Left ventricle myocardium inferior (tissue), 1 donor: ENCODE measurements at regions not wholly inside any gene's neighbourhood (a gene's known extent, or its start where the extent isn't known, plus 50 kb on each side); places are given as distances from the start of the nearest gene placed in this dataset.

Experiments used
- DNase-seq: peaks from one replicate; pipeline ENCODE4 v3.0.0-alpha.2; 2020
- H3K27ac ChIP-seq: fragments of 200-600 bp; replicated peaks from 2 replicates; pipeline ENCODE4 v1.8.0; 2021
- H3K27me3 ChIP-seq: fragments of 200-600 bp; 2 replicates; pipeline ENCODE4 v1.8.0; 2021; ENCODE audit warnings: low read depth
- H3K36me3 ChIP-seq: fragments of 200-600 bp; 2 replicates; pipeline ENCODE4 v1.8.0; 2021
- H3K4me1 ChIP-seq: fragments of 200-600 bp; 2 replicates; pipeline ENCODE4 v1.8.0; 2021
- H3K4me3 ChIP-seq: fragments of 200-600 bp; 2 replicates; pipeline ENCODE4 v1.8.0; 2021; ENCODE audit warnings: mild to moderate bottlenecking, moderate library complexity
- H3K9me3 ChIP-seq: fragments of 200-600 bp; replicated peaks from 2 replicates; pipeline ENCODE4 v1.8.0; 2021
- intact Hi-C: fragments of 100-400 bp; cut with micrococcal nuclease; formaldehyde crosslinking; loops from one replicate; pipeline ENCODE4 v1.11.0; 2022
- TF ChIP-seq, protein P1 (sequence below): fragments of 200-600 bp; IDR thresholded peaks from 2 replicates; pipeline ENCODE4 v1.8.0; 2021; ENCODE audit warnings: antibody characterized with exemption, mild to moderate bottlenecking, borderline replicate concordance
- donor health status: DM: no; HTN: yes; CAD: no; lungs with severe emphysema.

DNA sequence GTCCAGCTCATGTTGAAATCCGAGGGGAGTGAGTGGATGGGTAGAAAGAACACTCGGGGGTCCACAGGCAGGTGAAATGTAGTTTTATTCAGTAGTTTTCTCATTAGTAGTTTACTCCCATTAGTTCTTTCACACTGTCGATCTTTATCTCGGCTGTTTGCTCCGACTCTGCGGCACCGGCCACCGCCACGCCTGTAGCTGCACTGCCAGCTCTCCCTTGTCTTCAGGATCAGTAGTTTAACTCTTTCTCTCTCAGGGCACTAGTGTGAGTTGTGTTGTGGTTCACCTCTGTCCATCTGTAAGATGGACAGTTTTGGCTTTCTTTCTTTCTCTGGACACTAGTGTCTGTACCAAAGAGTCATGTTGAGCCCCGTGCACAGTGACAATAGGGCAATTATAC lies 195.7 kb downstream of the LMBRD1 start:
- H3K4me3 ChIP-seq = no peak overlapping the region
- TF ChIP-seq, protein P1, sequence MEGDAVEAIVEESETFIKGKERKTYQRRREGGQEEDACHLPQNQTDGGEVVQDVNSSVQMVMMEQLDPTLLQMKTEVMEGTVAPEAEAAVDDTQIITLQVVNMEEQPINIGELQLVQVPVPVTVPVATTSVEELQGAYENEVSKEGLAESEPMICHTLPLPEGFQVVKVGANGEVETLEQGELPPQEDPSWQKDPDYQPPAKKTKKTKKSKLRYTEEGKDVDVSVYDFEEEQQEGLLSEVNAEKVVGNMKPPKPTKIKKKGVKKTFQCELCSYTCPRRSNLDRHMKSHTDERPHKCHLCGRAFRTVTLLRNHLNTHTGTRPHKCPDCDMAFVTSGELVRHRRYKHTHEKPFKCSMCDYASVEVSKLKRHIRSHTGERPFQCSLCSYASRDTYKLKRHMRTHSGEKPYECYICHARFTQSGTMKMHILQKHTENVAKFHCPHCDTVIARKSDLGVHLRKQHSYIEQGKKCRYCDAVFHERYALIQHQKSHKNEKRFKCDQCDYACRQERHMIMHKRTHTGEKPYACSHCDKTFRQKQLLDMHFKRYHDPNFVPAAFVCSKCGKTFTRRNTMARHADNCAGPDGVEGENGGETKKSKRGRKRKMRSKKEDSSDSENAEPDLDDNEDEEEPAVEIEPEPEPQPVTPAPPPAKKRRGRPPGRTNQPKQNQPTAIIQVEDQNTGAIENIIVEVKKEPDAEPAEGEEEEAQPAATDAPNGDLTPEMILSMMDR = no peak
- H3K9me3 ChIP-seq = no peaks in the 10 kb centered on the region
- DNase-seq = no peak
- no peaks in the 10 kb centered on the region for H3K36me3 ChIP-seq
- intact Hi-C loops = no loop called here
- no peaks in the 10 kb centered on the region for H3K27me3 ChIP-seq
- H3K4me1 ChIP-seq = no peaks in the 10 kb centered on the region
- no peak overlapping the region for H3K27ac ChIP-seq

DNA sequence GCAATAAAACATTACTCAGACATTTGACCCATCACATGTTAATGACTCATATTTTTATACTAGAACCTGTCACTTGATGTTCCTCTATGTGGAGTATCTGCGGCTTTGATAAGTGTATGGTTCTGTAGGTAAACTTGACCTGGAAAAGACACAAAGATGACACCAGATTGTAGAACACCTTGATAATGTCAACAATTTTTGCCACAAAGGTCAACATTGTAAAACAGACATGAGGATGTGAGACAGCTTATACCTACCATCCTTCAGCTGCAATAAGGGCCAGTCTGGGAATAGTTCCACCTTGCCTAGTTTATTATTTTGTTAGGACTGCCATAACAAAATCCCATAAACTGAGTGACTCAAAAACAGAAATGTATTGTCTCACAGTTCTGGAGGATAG lies 202.4 kb downstream of the LMBRD1 start:
- Histone ChIP-seq H3K9me3 (no peaks in the 10 kb centered on the region), H3K27me3 (no peaks in the 10 kb centered on the region), H3K4me3 (no peak overlapping the region), H3K36me3 (no peaks in the 10 kb centered on the region), H3K4me1 (no peaks in the 10 kb centered on the region), H3K27ac (no peak overlapping the region)
- intact Hi-C loops = no loop called here
- TF ChIP-seq, protein P1 = no peak
- no peak for DNase-seq

DNA sequence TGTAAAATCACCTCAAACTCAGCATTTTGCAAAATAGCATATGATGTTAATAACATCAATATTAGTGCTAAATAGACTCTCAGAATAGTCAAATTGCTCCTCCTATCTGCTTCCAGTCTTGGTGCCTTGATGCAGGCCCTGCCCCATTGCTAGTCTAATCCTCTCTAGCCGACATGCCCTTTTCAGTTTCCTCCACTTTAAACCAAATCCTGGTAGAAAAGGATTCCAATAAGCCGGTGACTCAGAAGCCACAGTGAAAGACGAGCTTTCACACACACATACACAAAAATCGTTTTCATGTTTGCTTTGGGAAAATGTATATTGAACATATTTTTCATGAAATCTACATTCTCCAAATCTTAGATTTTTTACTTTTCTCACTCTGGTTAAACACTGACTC lies 203.1 kb downstream of the LMBRD1 start:
- intact Hi-C loops = no loop called here
- Histone ChIP-seq H3K4me1 (no peaks in the 10 kb centered on the region), H3K36me3 (no peaks in the 10 kb centered on the region), H3K4me3 (no peak overlapping the region), H3K9me3 (no peaks in the 10 kb centered on the region), H3K27me3 (no peaks in the 10 kb centered on the region), H3K27ac (no peak overlapping the region)
- TF ChIP-seq, protein P1 = no peak
- DNase-seq = no peak

DNA sequence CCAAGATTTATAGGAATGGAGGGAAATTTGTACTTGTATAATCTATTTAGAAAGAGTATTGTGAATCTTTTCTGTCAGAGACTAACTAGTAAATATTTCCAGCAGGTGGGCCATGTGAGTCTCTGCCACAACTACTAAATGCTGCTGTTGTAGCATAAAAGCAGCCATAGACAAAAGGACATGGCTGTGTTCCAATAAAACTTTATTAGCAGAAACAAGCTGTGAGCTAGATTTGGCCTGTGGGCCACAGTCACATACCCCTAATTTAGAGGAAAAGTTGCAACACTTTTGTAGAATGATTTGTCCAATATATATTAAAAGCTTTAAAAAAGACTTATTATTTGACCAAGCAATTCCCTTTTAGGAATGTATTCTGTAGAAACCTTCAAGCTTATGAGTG lies 207.2 kb downstream of the LMBRD1 start:
- intact Hi-C loops = no loop called here
- H3K27me3 ChIP-seq = no peaks in the 10 kb centered on the region
- H3K4me3 ChIP-seq = no peak overlapping the region
- peaks cover 10% of the 10 kb centered on the region for H3K4me1 ChIP-seq
- TF ChIP-seq, protein P1 = no peak
- H3K27ac ChIP-seq = no peak overlapping the region
- no peaks in the 10 kb centered on the region for H3K36me3 ChIP-seq
- DNase-seq = no peak
- H3K9me3 ChIP-seq = no peaks in the 10 kb centered on the region

DNA sequence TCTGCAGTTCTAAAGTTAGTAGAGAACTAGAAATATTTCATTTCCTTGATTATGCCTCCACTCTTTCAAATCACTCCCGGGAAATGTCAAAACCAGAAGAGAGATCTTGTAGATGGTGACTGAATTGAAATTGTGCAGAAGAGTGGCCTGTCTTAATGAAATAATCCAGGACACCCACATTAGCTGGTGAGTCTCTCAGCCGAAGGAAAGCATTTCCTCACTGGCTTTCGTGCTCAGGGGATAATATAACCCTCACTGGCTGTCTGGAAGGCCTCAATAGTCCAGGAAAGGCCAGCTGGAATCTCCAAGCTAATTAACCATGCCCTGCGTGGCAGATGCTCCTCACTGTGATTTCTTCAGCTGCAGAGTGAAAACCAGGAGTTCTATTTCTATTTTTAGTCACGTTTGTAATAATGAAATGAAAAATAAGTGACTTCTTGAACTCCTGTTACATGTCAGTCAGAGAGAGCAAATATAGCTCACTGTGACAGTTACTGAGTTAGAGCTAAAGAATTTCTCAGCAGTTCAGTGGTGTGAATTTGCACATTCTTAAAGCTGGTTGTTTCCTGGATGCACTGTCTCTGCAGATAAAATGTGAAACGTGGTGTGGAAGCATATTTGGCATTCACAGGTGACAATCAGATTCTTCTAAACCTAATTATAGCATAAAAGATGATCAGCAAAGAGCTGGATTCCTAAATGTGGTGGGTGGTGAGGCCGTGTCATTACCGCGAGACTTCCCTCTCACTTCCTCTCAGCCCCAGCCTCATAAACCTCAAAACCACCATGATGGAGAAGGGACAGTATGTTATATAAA lies 211.7 kb downstream of the LMBRD1 start:
- intact Hi-C loops = no loop called here
- H3K9me3 ChIP-seq = no peaks in the 10 kb centered on the region
- no peaks in the 10 kb centered on the region for H3K36me3 ChIP-seq
- no peak overlapping the region for H3K4me3 ChIP-seq
- no peaks in the 10 kb centered on the region for H3K27me3 ChIP-seq
- no peak for DNase-seq
- peaks cover 12% of the 10 kb centered on the region for H3K4me1 ChIP-seq
- H3K27ac ChIP-seq = peak overlapping the region; percentile 18
- TF ChIP-seq, protein P1 = no peak
